GM23338 (cell line): ENCODE measurements at regions not wholly inside any gene's neighbourhood (a gene's known extent, or its start where the extent isn't known, plus 50 kb on each side); places are given as distances from the start of the nearest gene placed in this dataset.

Experiments
- ATAC-seq: fragments of 200-7000 bp; cut with Tn5 transposase; 3 replicates; pipeline ENCODE4 v1.9.1; 2020
- DNase-seq: peaks from one replicate; pipeline ENCODE4 v3.0.0-alpha.2; 2015; ENCODE audit warnings: low spot score
- H2AFZ ChIP-seq: fragments of 200-600 bp; sonication (generic); 2 replicates; pipeline ENCODE4 v1.8.0; 2016; ENCODE audit warnings: antibody characterized with exemption, mild to moderate bottlenecking, moderate library complexity
- H3F3A ChIP-seq: fragments of 200-600 bp; sonication (generic); replicated peaks from 2 replicates; pipeline ENCODE4 v1.8.0; 2017; ENCODE audit warnings: antibody characterized with exemption, mixed run types, low read depth
- H3K27ac ChIP-seq: fragments of 200-600 bp; sonication (generic); 2 replicates; pipeline ENCODE4 v1.6.1; 2016; ENCODE audit warnings: low read depth
- H3K27me3 ChIP-seq: fragments of 200-600 bp; sonication (generic); 2 replicates; pipeline ENCODE4 v1.8.0; 2016; ENCODE audit warnings: mild to moderate bottlenecking, mixed run types, moderate library complexity; ENCODE audit not compliant: insufficient read depth
- H3K36me3 ChIP-seq: fragments of 200-600 bp; sonication (generic); 2 replicates; pipeline ENCODE4 v1.8.0; 2016; ENCODE audit warnings: mild to moderate bottlenecking; ENCODE audit not compliant: insufficient read depth
- H3K4me1 ChIP-seq: fragments of 200-600 bp; sonication (generic); 2 replicates; pipeline ENCODE4 v1.8.0; 2016; ENCODE audit warnings: mild to moderate bottlenecking, moderate library complexity; ENCODE audit not compliant: insufficient read depth
- H3K4me2 ChIP-seq: fragments of 200-600 bp; sonication (generic); 2 replicates; pipeline ENCODE4 v1.7.1; 2017; ENCODE audit warnings: mixed run types
- H3K4me3 ChIP-seq: fragments of 200-600 bp; sonication (generic); 2 replicates; pipeline ENCODE4 v1.6.1; 2016; ENCODE audit warnings: mixed run types
- H3K79me2 ChIP-seq: fragments of 200-600 bp; sonication (generic); replicated peaks from 2 replicates; pipeline ENCODE4 v1.8.0; 2017; ENCODE audit warnings: mild to moderate bottlenecking; ENCODE audit not compliant: insufficient read depth
- H3K9me2 ChIP-seq: fragments of 200-600 bp; sonication (generic); 2 replicates; pipeline ENCODE4 v1.8.0; 2017; ENCODE audit not compliant: insufficient read depth
- H4K20me1 ChIP-seq: fragments of 200-600 bp; sonication (generic); replicated peaks from 2 replicates; pipeline ENCODE4 v1.8.0; 2017; ENCODE audit warnings: mild to moderate bottlenecking; ENCODE audit not compliant: insufficient read depth
- H3K27ac Mint-ChIP-seq: 2 replicates; pipeline ENCODE4 v1.8.0; 2020; ENCODE audit warnings: inconsistent platforms, mild to moderate bottlenecking, moderate library complexity, mixed read lengths
- H3K27me3 Mint-ChIP-seq: 3 replicates; pipeline ENCODE4 v1.8.0; 2022; ENCODE audit warnings: low read depth, mild to moderate bottlenecking, moderate library complexity, mixed read lengths, inconsistent platforms; ENCODE audit not compliant: insufficient read depth, poor library complexity
- H3K36me3 Mint-ChIP-seq: 3 replicates; pipeline ENCODE4 v1.8.0; 2021; ENCODE audit warnings: low read depth, mild to moderate bottlenecking, inconsistent platforms, moderate library complexity, mixed read lengths
- H3K4me1 Mint-ChIP-seq: 3 replicates; pipeline ENCODE4 v1.8.0; 2020; ENCODE audit warnings: mild to moderate bottlenecking, inconsistent platforms, mixed read lengths
- H3K4me3 Mint-ChIP-seq: 3 replicates; pipeline ENCODE4 v1.8.0; 2021; ENCODE audit warnings: moderate library complexity, mild to moderate bottlenecking, inconsistent platforms, mixed read lengths
- H3K9me3 Mint-ChIP-seq: 3 replicates; pipeline ENCODE4 v1.8.0; 2020; ENCODE audit warnings: moderate library complexity, mild to moderate bottlenecking, inconsistent platforms, mixed read lengths
- CREB1 ChIP-seq: fragments of 250-450 bp; sonication (Bioruptor Pico); IDR thresholded peaks from 2 replicates; pipeline ENCODE4 v1.5.0; 2020; ENCODE audit warnings: low read depth, mild to moderate bottlenecking, moderate library complexity
- EZH2 ChIP-seq: fragments of 200-600 bp; sonication (generic); IDR thresholded peaks from one replicate; pipeline ENCODE4 v1.8.0; 2017; ENCODE audit warnings: antibody characterized with exemption, mild to moderate bottlenecking, low read depth; ENCODE audit not compliant: unreplicated experiment
- EZH2phosphoT487 ChIP-seq: fragments of 200-600 bp; sonication (generic); IDR thresholded peaks from one replicate; pipeline ENCODE4 v1.8.1; 2018; ENCODE audit warnings: antibody characterized with exemption; ENCODE audit not compliant: unreplicated experiment
- JUNB ChIP-seq: IDR thresholded peaks from one replicate; pipeline ENCODE4 v1.6.1; 2016; ENCODE audit warnings: antibody characterized with exemption; ENCODE audit not compliant: unreplicated experiment
- NANOG ChIP-seq: IDR thresholded peaks from 2 replicates; pipeline ENCODE4 v1.6.1; 2016; ENCODE audit warnings: antibody characterized with exemption, borderline replicate concordance
- POLR2AphosphoS5 ChIP-seq: IDR thresholded peaks from 2 replicates; pipeline ENCODE4 v1.6.1; 2016; ENCODE audit warnings: antibody characterized with exemption, low read depth
- STAT1 ChIP-seq: IDR thresholded peaks from one replicate; pipeline ENCODE4 v1.6.1; 2016; ENCODE audit warnings: antibody characterized with exemption; ENCODE audit not compliant: unreplicated experiment
- ZNF331 ChIP-seq: fragments of 250-450 bp; sonication (Bioruptor Pico); IDR thresholded peaks from 2 replicates; pipeline ENCODE4 v1.5.0; 2020; ENCODE audit warnings: low read depth, mild to moderate bottlenecking, moderate library complexity
- TF ChIP-seq, protein P1 (sequence below): IDR thresholded peaks from 2 replicates; pipeline ENCODE4 v1.6.1; 2016; ENCODE audit warnings: antibody characterized with exemption
- TF ChIP-seq, protein P2 (sequence below): fragments of 250-450 bp; sonication (Bioruptor Pico); IDR thresholded peaks from 2 replicates; pipeline ENCODE4 v1.5.0; 2020; ENCODE audit warnings: mild to moderate bottlenecking, moderate library complexity
- TF ChIP-seq, protein P3 (sequence below): IDR thresholded peaks from one replicate; pipeline ENCODE4 v1.6.1; 2018; ENCODE audit warnings: antibody characterized with exemption; ENCODE audit not compliant: unreplicated experiment

DNA sequence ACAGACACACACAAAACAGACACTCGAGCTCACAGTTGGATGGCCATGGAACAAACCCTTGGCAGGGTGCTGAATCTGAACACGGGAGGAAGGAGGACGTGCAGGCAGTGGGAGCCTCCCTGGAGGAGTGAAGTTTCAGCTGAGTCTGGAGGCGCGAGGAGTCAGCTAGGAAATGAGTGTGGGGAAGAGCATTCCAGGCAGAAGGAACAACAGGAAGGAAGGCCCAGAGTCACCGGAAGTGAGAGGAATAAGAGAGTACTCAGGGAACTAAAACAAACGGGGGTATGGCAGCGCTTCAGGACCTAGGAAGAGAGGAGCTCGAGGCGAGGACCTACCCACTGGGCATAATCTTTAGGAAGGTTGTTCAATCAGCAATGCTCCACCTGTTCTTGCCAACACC lies 137.3 kb downstream of the SYF2 start:
- Histone ChIP-seq H3K4me2 (no peak overlapping the region), H2AFZ (no peak overlapping the region), H3F3A (no peaks in the 10 kb centered on the region), H3K36me3 (no peaks in the 10 kb centered on the region), H3K4me1 (no peaks in the 10 kb centered on the region), H3K9me2 (no peaks in the 10 kb centered on the region), H3K79me2 (no peaks in the 10 kb centered on the region), H3K27ac (no peak overlapping the region), H3K4me3 (no peak overlapping the region), H3K27me3 (no peaks in the 10 kb centered on the region), H4K20me1 (no peaks in the 10 kb centered on the region)
- no peaks in the 10 kb centered on the region for H3K36me3 Mint-ChIP-seq
- no peak overlapping the region for H3K27ac Mint-ChIP-seq
- no peak for DNase-seq
- no peak overlapping the region for H3K4me3 Mint-ChIP-seq
- peaks cover 5% of the 10 kb centered on the region for H3K27me3 Mint-ChIP-seq
- no peak for TF ChIP-seq JUNB
- no peak for TF ChIP-seq POLR2AphosphoS5
- TF ChIP-seq CREB1: no peak
- TF ChIP-seq EZH2phosphoT487: no peak
- TF ChIP-seq, protein P1, sequence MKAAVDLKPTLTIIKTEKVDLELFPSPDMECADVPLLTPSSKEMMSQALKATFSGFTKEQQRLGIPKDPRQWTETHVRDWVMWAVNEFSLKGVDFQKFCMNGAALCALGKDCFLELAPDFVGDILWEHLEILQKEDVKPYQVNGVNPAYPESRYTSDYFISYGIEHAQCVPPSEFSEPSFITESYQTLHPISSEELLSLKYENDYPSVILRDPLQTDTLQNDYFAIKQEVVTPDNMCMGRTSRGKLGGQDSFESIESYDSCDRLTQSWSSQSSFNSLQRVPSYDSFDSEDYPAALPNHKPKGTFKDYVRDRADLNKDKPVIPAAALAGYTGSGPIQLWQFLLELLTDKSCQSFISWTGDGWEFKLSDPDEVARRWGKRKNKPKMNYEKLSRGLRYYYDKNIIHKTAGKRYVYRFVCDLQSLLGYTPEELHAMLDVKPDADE: no peak
- ATAC-seq: no peak
- H3K9me3 Mint-ChIP-seq: peaks cover 4% of the 10 kb centered on the region; the same call in 2 of the 3 replicates
- peaks cover 3% of the 10 kb centered on the region; the same call in 1 of the 3 replicates for H3K4me1 Mint-ChIP-seq

GRCh38 chr1:25094229-25094628 lies 138.1 kb downstream of the SYF2 start:
- H3K4me3 ChIP-seq: no peak overlapping the region
- Mint-ChIP-seq H3K36me3 (no peaks in the 10 kb centered on the region), H3K27ac (no peak overlapping the region), H3K4me1 (peaks cover 3% of the 10 kb centered on the region; the same call in 1 of the 3 replicates), H3K4me3 (no peak overlapping the region), H3K27me3 (peaks cover 6% of the 10 kb centered on the region), H3K9me3 (peaks cover 4% of the 10 kb centered on the region; the same call in 2 of the 3 replicates)
- H3K79me2 ChIP-seq: no peaks in the 10 kb centered on the region
- H2AFZ ChIP-seq: no peak overlapping the region
- H3K27ac ChIP-seq: no peak overlapping the region
- H3K36me3 ChIP-seq: no peaks in the 10 kb centered on the region
- no peaks in the 10 kb centered on the region for H3K4me1 ChIP-seq
- ATAC-seq (no peak), DNase-seq (no peak)
- no peaks in the 10 kb centered on the region for H3F3A ChIP-seq
- H3K27me3 ChIP-seq: no peaks in the 10 kb centered on the region
- no peaks in the 10 kb centered on the region for H3K9me2 ChIP-seq
- no peaks in the 10 kb centered on the region for H4K20me1 ChIP-seq
- no peak overlapping the region for H3K4me2 ChIP-seq
- TF ChIP-seq CREB1: no peak
- TF ChIP-seq, protein P2, sequence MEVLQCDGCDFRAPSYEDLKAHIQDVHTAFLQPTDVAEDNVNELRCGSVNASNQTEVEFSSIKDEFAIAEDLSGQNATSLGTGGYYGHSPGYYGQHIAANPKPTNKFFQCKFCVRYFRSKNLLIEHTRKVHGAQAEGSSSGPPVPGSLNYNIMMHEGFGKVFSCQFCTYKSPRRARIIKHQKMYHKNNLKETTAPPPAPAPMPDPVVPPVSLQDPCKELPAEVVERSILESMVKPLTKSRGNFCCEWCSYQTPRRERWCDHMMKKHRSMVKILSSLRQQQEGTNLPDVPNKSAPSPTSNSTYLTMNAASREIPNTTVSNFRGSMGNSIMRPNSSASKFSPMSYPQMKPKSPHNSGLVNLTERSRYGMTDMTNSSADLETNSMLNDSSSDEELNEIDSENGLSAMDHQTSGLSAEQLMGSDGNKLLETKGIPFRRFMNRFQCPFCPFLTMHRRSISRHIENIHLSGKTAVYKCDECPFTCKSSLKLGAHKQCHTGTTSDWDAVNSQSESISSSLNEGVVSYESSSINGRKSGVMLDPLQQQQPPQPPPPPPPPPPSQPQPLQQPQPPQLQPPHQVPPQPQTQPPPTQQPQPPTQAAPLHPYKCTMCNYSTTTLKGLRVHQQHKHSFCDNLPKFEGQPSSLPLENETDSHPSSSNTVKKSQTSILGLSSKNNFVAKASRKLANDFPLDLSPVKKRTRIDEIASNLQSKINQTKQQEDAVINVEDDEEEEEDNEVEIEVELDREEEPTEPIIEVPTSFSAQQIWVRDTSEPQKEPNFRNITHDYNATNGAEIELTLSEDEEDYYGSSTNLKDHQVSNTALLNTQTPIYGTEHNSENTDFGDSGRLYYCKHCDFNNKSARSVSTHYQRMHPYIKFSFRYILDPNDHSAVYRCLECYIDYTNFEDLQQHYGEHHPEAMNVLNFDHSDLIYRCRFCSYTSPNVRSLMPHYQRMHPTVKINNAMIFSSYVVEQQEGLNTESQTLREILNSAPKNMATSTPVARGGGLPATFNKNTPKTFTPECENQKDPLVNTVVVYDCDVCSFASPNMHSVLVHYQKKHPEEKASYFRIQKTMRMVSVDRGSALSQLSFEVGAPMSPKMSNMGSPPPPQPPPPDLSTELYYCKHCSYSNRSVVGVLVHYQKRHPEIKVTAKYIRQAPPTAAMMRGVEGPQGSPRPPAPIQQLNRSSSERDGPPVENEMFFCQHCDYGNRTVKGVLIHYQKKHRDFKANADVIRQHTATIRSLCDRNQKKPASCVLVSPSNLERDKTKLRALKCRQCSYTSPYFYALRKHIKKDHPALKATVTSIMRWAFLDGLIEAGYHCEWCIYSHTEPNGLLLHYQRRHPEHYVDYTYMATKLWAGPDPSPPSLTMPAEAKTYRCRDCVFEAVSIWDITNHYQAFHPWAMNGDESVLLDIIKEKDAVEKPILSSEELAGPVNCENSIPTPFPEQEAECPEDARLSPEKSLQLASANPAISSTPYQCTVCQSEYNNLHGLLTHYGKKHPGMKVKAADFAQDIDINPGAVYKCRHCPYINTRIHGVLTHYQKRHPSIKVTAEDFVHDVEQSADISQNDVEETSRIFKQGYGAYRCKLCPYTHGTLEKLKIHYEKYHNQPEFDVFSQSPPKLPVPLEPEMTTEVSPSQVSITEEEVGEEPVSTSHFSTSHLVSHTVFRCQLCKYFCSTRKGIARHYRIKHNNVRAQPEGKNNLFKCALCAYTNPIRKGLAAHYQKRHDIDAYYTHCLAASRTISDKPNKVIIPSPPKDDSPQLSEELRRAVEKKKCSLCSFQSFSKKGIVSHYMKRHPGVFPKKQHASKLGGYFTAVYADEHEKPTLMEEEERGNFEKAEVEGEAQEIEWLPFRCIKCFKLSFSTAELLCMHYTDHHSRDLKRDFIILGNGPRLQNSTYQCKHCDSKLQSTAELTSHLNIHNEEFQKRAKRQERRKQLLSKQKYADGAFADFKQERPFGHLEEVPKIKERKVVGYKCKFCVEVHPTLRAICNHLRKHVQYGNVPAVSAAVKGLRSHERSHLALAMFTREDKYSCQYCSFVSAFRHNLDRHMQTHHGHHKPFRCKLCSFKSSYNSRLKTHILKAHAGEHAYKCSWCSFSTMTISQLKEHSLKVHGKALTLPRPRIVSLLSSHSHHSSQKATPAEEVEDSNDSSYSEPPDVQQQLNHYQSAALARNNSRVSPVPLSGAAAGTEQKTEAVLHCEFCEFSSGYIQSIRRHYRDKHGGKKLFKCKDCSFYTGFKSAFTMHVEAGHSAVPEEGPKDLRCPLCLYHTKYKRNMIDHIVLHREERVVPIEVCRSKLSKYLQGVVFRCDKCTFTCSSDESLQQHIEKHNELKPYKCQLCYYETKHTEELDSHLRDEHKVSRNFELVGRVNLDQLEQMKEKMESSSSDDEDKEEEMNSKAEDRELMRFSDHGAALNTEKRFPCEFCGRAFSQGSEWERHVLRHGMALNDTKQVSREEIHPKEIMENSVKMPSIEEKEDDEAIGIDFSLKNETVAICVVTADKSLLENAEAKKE (CRISPR knock-in tag): no peak
- TF ChIP-seq POLR2AphosphoS5: no peak
- TF ChIP-seq, protein P3, sequence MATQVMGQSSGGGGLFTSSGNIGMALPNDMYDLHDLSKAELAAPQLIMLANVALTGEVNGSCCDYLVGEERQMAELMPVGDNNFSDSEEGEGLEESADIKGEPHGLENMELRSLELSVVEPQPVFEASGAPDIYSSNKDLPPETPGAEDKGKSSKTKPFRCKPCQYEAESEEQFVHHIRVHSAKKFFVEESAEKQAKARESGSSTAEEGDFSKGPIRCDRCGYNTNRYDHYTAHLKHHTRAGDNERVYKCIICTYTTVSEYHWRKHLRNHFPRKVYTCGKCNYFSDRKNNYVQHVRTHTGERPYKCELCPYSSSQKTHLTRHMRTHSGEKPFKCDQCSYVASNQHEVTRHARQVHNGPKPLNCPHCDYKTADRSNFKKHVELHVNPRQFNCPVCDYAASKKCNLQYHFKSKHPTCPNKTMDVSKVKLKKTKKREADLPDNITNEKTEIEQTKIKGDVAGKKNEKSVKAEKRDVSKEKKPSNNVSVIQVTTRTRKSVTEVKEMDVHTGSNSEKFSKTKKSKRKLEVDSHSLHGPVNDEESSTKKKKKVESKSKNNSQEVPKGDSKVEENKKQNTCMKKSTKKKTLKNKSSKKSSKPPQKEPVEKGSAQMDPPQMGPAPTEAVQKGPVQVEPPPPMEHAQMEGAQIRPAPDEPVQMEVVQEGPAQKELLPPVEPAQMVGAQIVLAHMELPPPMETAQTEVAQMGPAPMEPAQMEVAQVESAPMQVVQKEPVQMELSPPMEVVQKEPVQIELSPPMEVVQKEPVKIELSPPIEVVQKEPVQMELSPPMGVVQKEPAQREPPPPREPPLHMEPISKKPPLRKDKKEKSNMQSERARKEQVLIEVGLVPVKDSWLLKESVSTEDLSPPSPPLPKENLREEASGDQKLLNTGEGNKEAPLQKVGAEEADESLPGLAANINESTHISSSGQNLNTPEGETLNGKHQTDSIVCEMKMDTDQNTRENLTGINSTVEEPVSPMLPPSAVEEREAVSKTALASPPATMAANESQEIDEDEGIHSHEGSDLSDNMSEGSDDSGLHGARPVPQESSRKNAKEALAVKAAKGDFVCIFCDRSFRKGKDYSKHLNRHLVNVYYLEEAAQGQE: no peak
- no peak for TF ChIP-seq NANOG
- no peak for TF ChIP-seq JUNB
- no peak for TF ChIP-seq EZH2
- TF ChIP-seq EZH2phosphoT487: no peak
- no peak for TF ChIP-seq STAT1
- TF ChIP-seq ZNF331 (CRISPR knock-in tag): no peak
